Loucy (cell line): ENCODE measurements at regions not wholly inside any gene's neighbourhood (a gene's known extent, or its start where the extent isn't known, plus 50 kb on each side); places are given as distances from the start of the nearest gene placed in this dataset.

Source experiments
- EZH2phosphoT487 ChIP-seq: fragments of 200-600 bp; IDR thresholded peaks from 2 replicates; pipeline ENCODE4 v1.6.1; 2018; ENCODE audit warnings: antibody characterized with exemption, mild to moderate bottlenecking, moderate library complexity, borderline replicate concordance
- TF ChIP-seq, protein P1 (sequence below): fragments of 200-600 bp; sonication (generic); conservative IDR thresholded peaks from 2 replicates; pipeline ENCODE4 v1.5.1; 2014; ENCODE audit warnings: mild to moderate bottlenecking, antibody characterized with exemption, low read length

DNA sequence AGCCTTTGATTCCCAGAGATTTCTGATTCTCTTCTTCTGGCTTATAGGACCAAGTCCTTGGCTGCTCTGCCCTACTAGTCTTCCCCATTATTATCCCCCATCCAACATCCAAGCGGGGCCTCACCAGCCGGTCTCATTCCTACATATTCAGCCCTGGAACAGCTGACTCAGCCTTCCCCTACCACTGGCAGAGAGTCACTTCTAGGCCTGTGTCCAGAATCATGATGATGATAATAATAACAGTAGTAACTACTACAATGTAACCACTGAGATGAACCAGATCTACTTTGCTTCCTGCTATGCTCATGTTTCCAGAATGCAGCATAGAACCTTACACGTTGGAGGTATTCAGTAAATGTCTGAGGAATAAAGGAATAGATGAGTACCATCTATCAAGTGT is 295.2 kb downstream of the SRBD1 start:
- TF ChIP-seq, protein P1, sequence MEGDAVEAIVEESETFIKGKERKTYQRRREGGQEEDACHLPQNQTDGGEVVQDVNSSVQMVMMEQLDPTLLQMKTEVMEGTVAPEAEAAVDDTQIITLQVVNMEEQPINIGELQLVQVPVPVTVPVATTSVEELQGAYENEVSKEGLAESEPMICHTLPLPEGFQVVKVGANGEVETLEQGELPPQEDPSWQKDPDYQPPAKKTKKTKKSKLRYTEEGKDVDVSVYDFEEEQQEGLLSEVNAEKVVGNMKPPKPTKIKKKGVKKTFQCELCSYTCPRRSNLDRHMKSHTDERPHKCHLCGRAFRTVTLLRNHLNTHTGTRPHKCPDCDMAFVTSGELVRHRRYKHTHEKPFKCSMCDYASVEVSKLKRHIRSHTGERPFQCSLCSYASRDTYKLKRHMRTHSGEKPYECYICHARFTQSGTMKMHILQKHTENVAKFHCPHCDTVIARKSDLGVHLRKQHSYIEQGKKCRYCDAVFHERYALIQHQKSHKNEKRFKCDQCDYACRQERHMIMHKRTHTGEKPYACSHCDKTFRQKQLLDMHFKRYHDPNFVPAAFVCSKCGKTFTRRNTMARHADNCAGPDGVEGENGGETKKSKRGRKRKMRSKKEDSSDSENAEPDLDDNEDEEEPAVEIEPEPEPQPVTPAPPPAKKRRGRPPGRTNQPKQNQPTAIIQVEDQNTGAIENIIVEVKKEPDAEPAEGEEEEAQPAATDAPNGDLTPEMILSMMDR = no peak
- TF ChIP-seq EZH2phosphoT487 = no peak
